OCI-LY1 (cell line): ENCODE measurements at regions not wholly inside any gene's neighbourhood (a gene's known extent, or its start where the extent isn't known, plus 50 kb on each side); places are given as distances from the start of the nearest gene placed in this dataset.

ENCODE experiments used
- H2AFZ ChIP-seq: fragments of 200-600 bp; sonication (generic), shearing (Covaris generic); 2 replicates; pipeline ENCODE4 v1.6.0; 2014; ENCODE audit warnings: antibody characterized with exemption, mild to moderate bottlenecking, low read length
- H3F3A ChIP-seq: fragments of 200-600 bp; sonication (generic), shearing (Covaris generic); 2 replicates; pipeline ENCODE4 v1.6.0; 2014; ENCODE audit warnings: mild to moderate bottlenecking, antibody characterized with exemption, low read length, moderate library complexity; ENCODE audit not compliant: insufficient read depth
- H3K27ac ChIP-seq: fragments of 200-600 bp; sonication (generic); 2 replicates; pipeline ENCODE4 v1.5.1; 2014; ENCODE audit warnings: low read length, mixed run types, mild to moderate bottlenecking, low read depth; ENCODE audit not compliant: poor library complexity, severe bottlenecking
- H3K27me3 ChIP-seq: fragments of 200-600 bp; sonication (generic); 2 replicates; pipeline ENCODE4 v1.6.0; 2014; ENCODE audit warnings: antibody characterized with exemption, mild to moderate bottlenecking, low read length, moderate library complexity; ENCODE audit not compliant: insufficient read depth
- H3K36me3 ChIP-seq: fragments of 200-600 bp; sonication (generic); 2 replicates; pipeline ENCODE4 v1.6.1; 2014; ENCODE audit warnings: mild to moderate bottlenecking, antibody characterized with exemption, low read length, moderate library complexity, mixed read lengths; ENCODE audit not compliant: insufficient read depth
- H3K4me1 ChIP-seq: fragments of 200-600 bp; sonication (generic); 2 replicates; pipeline ENCODE4 v1.5.1; 2014; ENCODE audit warnings: mild to moderate bottlenecking, low read length, moderate library complexity; ENCODE audit not compliant: insufficient read depth, severe bottlenecking
- H3K4me2 ChIP-seq: fragments of 200-600 bp; sonication (generic), shearing (Covaris generic); 2 replicates; pipeline ENCODE4 v1.6.1; 2014; ENCODE audit warnings: low read length
- H3K4me3 ChIP-seq: fragments of 200-600 bp; sonication (generic); 2 replicates; pipeline ENCODE4 v1.5.1; 2014; ENCODE audit warnings: low read length, low read depth, mild to moderate bottlenecking, mixed read lengths; ENCODE audit not compliant: poor library complexity, severe bottlenecking
- H3K79me2 ChIP-seq: fragments of 200-600 bp; shearing (Covaris generic); 2 replicates; pipeline ENCODE4 v1.6.1; 2016; ENCODE audit warnings: mixed run types, low read length, mixed read lengths; ENCODE audit not compliant: insufficient read depth
- H3K9ac ChIP-seq: fragments of 200-600 bp; sonication (generic), shearing (Covaris generic); 2 replicates; pipeline ENCODE4 v1.6.1; 2014; ENCODE audit warnings: mild to moderate bottlenecking, low read length, mixed read lengths
- H3K9me2 ChIP-seq: fragments of 200-600 bp; sonication (generic), shearing (Covaris generic); 2 replicates; pipeline ENCODE4 v1.6.1; 2014; ENCODE audit warnings: low read depth, mild to moderate bottlenecking, low read length, mixed read lengths
- H3K9me3 ChIP-seq: fragments of 200-600 bp; shearing (Covaris generic); 2 replicates; pipeline ENCODE4 v1.6.1; 2014; ENCODE audit warnings: low read length, mixed read lengths
- H4K20me1 ChIP-seq: fragments of 200-600 bp; sonication (generic), shearing (Covaris generic); 2 replicates; pipeline ENCODE4 v1.6.0; 2016; ENCODE audit warnings: mild to moderate bottlenecking, low read length; ENCODE audit not compliant: insufficient read depth
- EZH2 ChIP-seq: fragments of 200-600 bp; sonication (generic), shearing (Covaris generic); IDR thresholded peaks from 2 replicates; pipeline ENCODE4 v1.8.0; 2017; ENCODE audit warnings: borderline replicate concordance, mixed run types, mild to moderate bottlenecking, antibody characterized with exemption, low read length, moderate library complexity, mixed read lengths
- TF ChIP-seq, protein P1 (sequence below): fragments of 200-600 bp; sonication (generic), shearing (Covaris generic); IDR thresholded peaks from 2 replicates; pipeline ENCODE4 v1.5.1; 2017; ENCODE audit warnings: mild to moderate bottlenecking, antibody characterized with exemption, low read length, moderate library complexity, mixed read lengths

DNA sequence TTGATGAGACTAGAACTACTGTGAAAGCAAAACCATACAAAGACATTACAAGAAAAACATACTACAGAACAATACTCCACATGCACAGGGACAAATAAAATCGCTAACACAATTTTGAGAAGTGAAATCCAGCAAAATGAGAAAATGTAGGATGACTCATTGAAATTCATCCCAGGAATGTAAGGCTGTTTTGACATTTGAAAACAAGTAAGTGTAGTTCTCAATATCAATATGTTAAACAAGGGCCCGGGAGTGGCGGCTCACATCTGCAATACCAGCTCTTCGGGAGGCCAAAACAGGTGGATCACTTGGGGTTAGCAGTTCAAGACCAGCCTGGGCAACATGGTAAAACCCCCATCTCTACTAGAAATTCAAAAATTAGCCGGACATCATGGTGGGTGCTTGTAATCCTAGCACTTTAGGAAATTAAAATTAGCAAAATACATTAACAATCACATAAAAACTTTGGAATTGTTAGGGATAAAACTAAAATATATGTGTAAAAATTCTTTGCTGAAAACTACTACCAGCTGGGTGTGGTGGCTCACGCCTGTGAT is 113.7 kb upstream of the ADARB2 start:
- Histone ChIP-seq H3K9ac (no peak overlapping the region), H3K9me2 (no peaks in the 10 kb centered on the region), H3K4me2 (no peak overlapping the region), H3F3A (no peaks in the 10 kb centered on the region), H3K9me3 (no peaks in the 10 kb centered on the region), H3K79me2 (no peaks in the 10 kb centered on the region), H4K20me1 (no peaks in the 10 kb centered on the region), H3K4me3 (no peak overlapping the region), H2AFZ (no peak overlapping the region), H3K4me1 (no peaks in the 10 kb centered on the region), H3K36me3 (no peaks in the 10 kb centered on the region), H3K27ac (no peak overlapping the region), H3K27me3 (no peaks in the 10 kb centered on the region)
- TF ChIP-seq EZH2 = no peak
- TF ChIP-seq, protein P1, sequence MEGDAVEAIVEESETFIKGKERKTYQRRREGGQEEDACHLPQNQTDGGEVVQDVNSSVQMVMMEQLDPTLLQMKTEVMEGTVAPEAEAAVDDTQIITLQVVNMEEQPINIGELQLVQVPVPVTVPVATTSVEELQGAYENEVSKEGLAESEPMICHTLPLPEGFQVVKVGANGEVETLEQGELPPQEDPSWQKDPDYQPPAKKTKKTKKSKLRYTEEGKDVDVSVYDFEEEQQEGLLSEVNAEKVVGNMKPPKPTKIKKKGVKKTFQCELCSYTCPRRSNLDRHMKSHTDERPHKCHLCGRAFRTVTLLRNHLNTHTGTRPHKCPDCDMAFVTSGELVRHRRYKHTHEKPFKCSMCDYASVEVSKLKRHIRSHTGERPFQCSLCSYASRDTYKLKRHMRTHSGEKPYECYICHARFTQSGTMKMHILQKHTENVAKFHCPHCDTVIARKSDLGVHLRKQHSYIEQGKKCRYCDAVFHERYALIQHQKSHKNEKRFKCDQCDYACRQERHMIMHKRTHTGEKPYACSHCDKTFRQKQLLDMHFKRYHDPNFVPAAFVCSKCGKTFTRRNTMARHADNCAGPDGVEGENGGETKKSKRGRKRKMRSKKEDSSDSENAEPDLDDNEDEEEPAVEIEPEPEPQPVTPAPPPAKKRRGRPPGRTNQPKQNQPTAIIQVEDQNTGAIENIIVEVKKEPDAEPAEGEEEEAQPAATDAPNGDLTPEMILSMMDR = no peak

DNA sequence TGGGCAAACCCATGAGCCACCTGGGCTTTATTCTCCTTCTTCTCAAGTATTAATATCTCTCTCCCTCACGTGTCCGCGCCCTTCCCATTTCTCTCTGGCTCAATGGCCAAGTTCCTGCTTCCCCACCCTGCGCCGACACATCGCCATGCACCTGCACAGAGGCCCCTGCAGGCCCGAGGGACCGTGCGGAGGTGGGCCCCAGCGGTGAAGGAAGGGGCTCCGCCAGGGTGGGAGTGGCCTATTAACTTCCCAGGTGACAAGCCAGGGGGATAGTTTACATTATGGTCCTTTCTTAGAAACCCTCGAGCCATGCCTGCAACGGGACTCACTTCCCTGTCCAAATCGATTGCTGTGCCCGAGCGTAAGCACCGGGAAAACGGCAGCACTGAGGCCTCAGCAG is 110.0 kb upstream of the ADARB2 start:
- Histone ChIP-seq H3K4me1 (no peaks in the 10 kb centered on the region), H3K36me3 (no peaks in the 10 kb centered on the region), H2AFZ (no peak overlapping the region), H3F3A (no peaks in the 10 kb centered on the region), H4K20me1 (no peaks in the 10 kb centered on the region), H3K9me3 (no peaks in the 10 kb centered on the region), H3K27ac (no peak overlapping the region), H3K9me2 (no peaks in the 10 kb centered on the region), H3K4me2 (no peak overlapping the region), H3K9ac (no peak overlapping the region), H3K79me2 (no peaks in the 10 kb centered on the region), H3K4me3 (no peak overlapping the region), H3K27me3 (no peaks in the 10 kb centered on the region)
- TF ChIP-seq EZH2 = no peak
- TF ChIP-seq, protein P1 = no peak

DNA sequence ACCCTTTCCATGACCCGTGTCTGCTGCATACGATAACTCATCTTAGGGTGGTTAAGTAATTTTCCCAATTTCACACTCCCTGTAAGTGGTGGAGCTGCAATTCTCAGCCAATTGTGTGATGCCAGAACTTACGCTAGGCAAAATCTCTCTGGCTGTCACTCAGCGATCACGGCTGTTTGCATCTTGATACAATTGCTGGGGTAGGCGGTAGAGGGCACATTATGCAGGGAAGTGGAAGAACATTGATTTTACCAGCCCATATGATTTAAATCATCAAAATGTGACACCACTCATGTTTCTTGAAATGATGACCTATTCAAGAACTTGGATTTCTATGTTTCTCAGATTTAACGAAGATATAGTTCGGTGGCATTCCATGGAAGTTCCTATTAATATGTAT is 108.7 kb upstream of the ADARB2 start:
- no peak overlapping the region for H3K4me3 ChIP-seq
- H3K27ac ChIP-seq = no peak overlapping the region
- no peak overlapping the region for H2AFZ ChIP-seq
- no peaks in the 10 kb centered on the region for H3K9me2 ChIP-seq
- H3F3A ChIP-seq = no peaks in the 10 kb centered on the region
- no peaks in the 10 kb centered on the region for H3K9me3 ChIP-seq
- H3K27me3 ChIP-seq = no peaks in the 10 kb centered on the region
- no peaks in the 10 kb centered on the region for H3K36me3 ChIP-seq
- H4K20me1 ChIP-seq = no peaks in the 10 kb centered on the region
- TF ChIP-seq, protein P1 = no peak
- no peak for TF ChIP-seq EZH2
- H3K9ac ChIP-seq = no peak overlapping the region
- no peaks in the 10 kb centered on the region for H3K79me2 ChIP-seq
- H3K4me1 ChIP-seq = no peaks in the 10 kb centered on the region
- no peak overlapping the region for H3K4me2 ChIP-seq
